CD4-positive, alpha-beta T cell (primary cell): ENCODE measurements at regions not wholly inside any gene's neighbourhood (a gene's known extent, or its start where the extent isn't known, plus 50 kb on each side); places are given as distances from the start of the nearest gene placed in this dataset.

Source experiments
- ATAC-seq: fragments of 200-7000 bp; cut with Tn5 transposase; one replicate; pipeline ENCODE4 v1.10.0; 2022; ENCODE audit warnings: mild to moderate bottlenecking; ENCODE audit not compliant: poor library complexity
- CTCF ChIA-PET: fragments of 350-600 bp; sonication (Branson Sonifier 250); formaldehyde crosslinking; loops from one replicate; lab custom pipeline; 2021; ENCODE audit warnings: antibody characterized with exemption, inconsistent platforms; lab: Charles Lee
- POLR2A ChIA-PET: fragments of 350-600 bp; sonication (Branson Sonifier 250); formaldehyde crosslinking; loops from one replicate; lab custom pipeline; 2021; ENCODE audit warnings: antibody characterized with exemption, inconsistent platforms; lab: Charles Lee
- DNase-seq, 14 experiments: peaks; one replicate each; pipeline ENCODE4 v3.0.0-alpha.2; 2013 to 2020; ENCODE audit warnings: mixed read lengths in 2 of 14
- H3K27ac ChIP-seq, 2 donors: one replicate each; pipeline versions ENCODE4 v1.5.1 to v1.7.0; 2013; ENCODE audit warnings: low read length in 2 of 2, low read depth in 1 of 2, mild to moderate bottlenecking in 1 of 2
- H3K27me3 ChIP-seq, 2 experiments: 1 replicate in 1 of 2; 2 replicates in 1 of 2; pipeline versions ENCODE4 v1.6.1 to v1.7.0; 2013; ENCODE audit warnings: low read length in 2 of 2, control low read depth in 1 of 2, mild to moderate bottlenecking in 1 of 2, moderate library complexity in 1 of 2; ENCODE audit not compliant: insufficient read depth in 2 of 2, control insufficient read depth in 1 of 2
- H3K36me3 ChIP-seq: one replicate; pipeline ENCODE4 v1.6.1; 2013; ENCODE audit warnings: low read length, control low read depth; ENCODE audit not compliant: insufficient read depth
- H3K4me1 ChIP-seq: one replicate; pipeline ENCODE4 v1.6.1; 2013; ENCODE audit warnings: low read length, control low read depth; ENCODE audit not compliant: insufficient read depth
- H3K4me3 ChIP-seq: one replicate; pipeline ENCODE4 v1.5.1; 2013; ENCODE audit warnings: mild to moderate bottlenecking, low read length, moderate library complexity
- H3K9me3 ChIP-seq, 2 experiments: 1 replicate in 1 of 2; 2 replicates in 1 of 2; pipeline versions ENCODE4 v1.6.1 to v1.7.0; 2013; ENCODE audit warnings: low read length in 2 of 2, mild to moderate bottlenecking in 2 of 2, control low read depth in 1 of 2, moderate library complexity in 1 of 2; ENCODE audit not compliant: control insufficient read depth in 1 of 2, insufficient read depth in 1 of 2
- H3K27ac Mint-ChIP-seq: one replicate; pipeline ENCODE4 v1.8.0; 2020; ENCODE audit warnings: mixed read lengths
- H3K27me3 Mint-ChIP-seq: one replicate; pipeline ENCODE4 v1.8.0; 2021; ENCODE audit warnings: mixed read lengths
- H3K36me3 Mint-ChIP-seq: one replicate; pipeline ENCODE4 v1.8.0; 2021; ENCODE audit warnings: low read depth, mixed read lengths
- H3K4me1 Mint-ChIP-seq: one replicate; pipeline ENCODE4 v1.8.0; 2021; ENCODE audit warnings: low read depth, mixed read lengths
- H3K4me3 Mint-ChIP-seq: one replicate; pipeline ENCODE4 v1.8.0; 2020; ENCODE audit warnings: mild to moderate bottlenecking, mixed read lengths
- H3K9me3 Mint-ChIP-seq: one replicate; pipeline ENCODE4 v1.8.0; 2020; ENCODE audit warnings: mixed read lengths
- intact Hi-C, 2 experiments: fragments of 100-400 bp; cut with DNase I in 1 of 2; cut with micrococcal nuclease in 1 of 2; formaldehyde crosslinking; loops; one replicate each; pipeline versions ENCODE4 v1.15.1 to v1.9.0; 2023 to 2025; cut with DNase I, micrococcal nuclease
- TF ChIP-seq, protein P1 (sequence below): fragments of 200-600 bp; IDR thresholded peaks from one replicate; pipeline ENCODE4 v1.8.0; 2022; ENCODE audit warnings: antibody characterized with exemption, mild to moderate bottlenecking

DNA sequence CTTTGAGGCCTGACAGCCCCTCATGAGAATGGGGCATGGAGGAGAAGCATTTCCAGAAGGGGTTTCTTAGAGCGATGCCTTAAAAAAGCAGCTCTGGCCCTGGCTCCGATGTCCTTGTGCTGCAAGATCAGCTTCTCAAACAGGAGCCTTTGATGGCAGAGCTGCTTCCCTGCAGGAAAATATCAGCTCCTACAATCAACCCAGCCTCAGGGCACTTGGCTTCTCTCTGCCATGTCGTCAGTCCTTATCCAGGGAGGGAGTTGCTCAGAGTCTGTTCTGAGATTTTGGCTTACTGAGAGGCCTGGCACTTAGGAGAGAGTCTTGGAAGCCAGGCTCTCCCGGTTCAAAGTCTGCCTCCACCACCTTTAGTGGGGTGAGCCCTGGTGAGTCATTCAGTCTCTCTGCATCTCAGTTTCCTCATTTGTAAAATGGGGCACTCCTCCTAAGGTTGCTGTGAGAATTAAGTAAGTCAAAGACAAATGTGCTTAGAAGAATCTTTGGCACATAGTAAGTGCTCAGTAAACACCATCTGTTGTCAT, 184.4 kb downstream of the HAPSTR1 start:
- H3K27me3 Mint-ChIP-seq = no peaks in the 10 kb centered on the region
- no peaks in the 10 kb centered on the region for H3K9me3 Mint-ChIP-seq
- H3K9me3 ChIP-seq = peaks cover 0 to 5% of the 10 kb centered on the region in 2 experiments
- ATAC-seq (no peak), DNase-seq (no peak)
- no peak overlapping the region for H3K4me3 ChIP-seq
- TF ChIP-seq, protein P1, sequence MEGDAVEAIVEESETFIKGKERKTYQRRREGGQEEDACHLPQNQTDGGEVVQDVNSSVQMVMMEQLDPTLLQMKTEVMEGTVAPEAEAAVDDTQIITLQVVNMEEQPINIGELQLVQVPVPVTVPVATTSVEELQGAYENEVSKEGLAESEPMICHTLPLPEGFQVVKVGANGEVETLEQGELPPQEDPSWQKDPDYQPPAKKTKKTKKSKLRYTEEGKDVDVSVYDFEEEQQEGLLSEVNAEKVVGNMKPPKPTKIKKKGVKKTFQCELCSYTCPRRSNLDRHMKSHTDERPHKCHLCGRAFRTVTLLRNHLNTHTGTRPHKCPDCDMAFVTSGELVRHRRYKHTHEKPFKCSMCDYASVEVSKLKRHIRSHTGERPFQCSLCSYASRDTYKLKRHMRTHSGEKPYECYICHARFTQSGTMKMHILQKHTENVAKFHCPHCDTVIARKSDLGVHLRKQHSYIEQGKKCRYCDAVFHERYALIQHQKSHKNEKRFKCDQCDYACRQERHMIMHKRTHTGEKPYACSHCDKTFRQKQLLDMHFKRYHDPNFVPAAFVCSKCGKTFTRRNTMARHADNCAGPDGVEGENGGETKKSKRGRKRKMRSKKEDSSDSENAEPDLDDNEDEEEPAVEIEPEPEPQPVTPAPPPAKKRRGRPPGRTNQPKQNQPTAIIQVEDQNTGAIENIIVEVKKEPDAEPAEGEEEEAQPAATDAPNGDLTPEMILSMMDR = no peak
- no peaks in the 10 kb centered on the region for H3K4me1 Mint-ChIP-seq
- H3K4me3 Mint-ChIP-seq = no peak overlapping the region
- CTCF ChIA-PET = no interaction called here
- no peaks in the 10 kb centered on the region for H3K36me3 ChIP-seq
- H3K27me3 ChIP-seq = peaks cover 0 to 3% of the 10 kb centered on the region in 2 experiments
- no peak overlapping the region for H3K27ac ChIP-seq
- no peak overlapping the region for H3K27ac Mint-ChIP-seq
- no peaks in the 10 kb centered on the region for H3K36me3 Mint-ChIP-seq
- POLR2A ChIA-PET = no interaction called here
- intact Hi-C loops = no loop called here
- no peaks in the 10 kb centered on the region for H3K4me1 ChIP-seq

GRCh38 chr16:9279291-9280068, 188.0 kb downstream of the HAPSTR1 start:
- intact Hi-C loops = no loop called here
- H3K4me3 ChIP-seq = no peak overlapping the region
- ATAC-seq (no peak), DNase-seq (peak in 1 of 14 experiments; percentile 8)
- no peaks in the 10 kb centered on the region for H3K9me3 ChIP-seq
- no peak overlapping the region for H3K4me3 Mint-ChIP-seq
- POLR2A ChIA-PET = no interaction called here
- no peaks in the 10 kb centered on the region for H3K9me3 Mint-ChIP-seq
- H3K27me3 Mint-ChIP-seq = no peaks in the 10 kb centered on the region
- CTCF ChIA-PET = no interaction called here
- no peaks in the 10 kb centered on the region for H3K4me1 Mint-ChIP-seq
- TF ChIP-seq, protein P1 = no peak
- no peak overlapping the region for H3K27ac Mint-ChIP-seq
- H3K27ac ChIP-seq = no peak overlapping the region
- H3K4me1 ChIP-seq = no peaks in the 10 kb centered on the region
- peaks cover 0 to 3% of the 10 kb centered on the region in 2 experiments for H3K27me3 ChIP-seq
- no peaks in the 10 kb centered on the region for H3K36me3 Mint-ChIP-seq
- no peaks in the 10 kb centered on the region for H3K36me3 ChIP-seq

GRCh38 chr16:9280069-9280466, 188.6 kb downstream of the HAPSTR1 start:
- CTCF ChIA-PET = no interaction called here
- no peak overlapping the region for H3K4me3 Mint-ChIP-seq
- H3K36me3 Mint-ChIP-seq = no peaks in the 10 kb centered on the region
- no peak overlapping the region for H3K27ac Mint-ChIP-seq
- POLR2A ChIA-PET = no interaction called here
- no peak for DNase-seq
- H3K27me3 ChIP-seq = peaks cover 0 to 3% of the 10 kb centered on the region in 2 experiments
- H3K27ac ChIP-seq = no peak overlapping the region
- H3K36me3 ChIP-seq = no peaks in the 10 kb centered on the region
- no peaks in the 10 kb centered on the region for H3K4me1 Mint-ChIP-seq
- no peaks in the 10 kb centered on the region for H3K4me1 ChIP-seq
- intact Hi-C loops = no loop called here
- ATAC-seq = no peak
- TF ChIP-seq, protein P1 = no peak
- no peaks in the 10 kb centered on the region for H3K27me3 Mint-ChIP-seq
- no peak overlapping the region for H3K4me3 ChIP-seq
- no peaks in the 10 kb centered on the region for H3K9me3 Mint-ChIP-seq
- H3K9me3 ChIP-seq = no peaks in the 10 kb centered on the region
